Endothelial cell of umbilical vein (primary cell): ENCODE measurements at regions not wholly inside any gene's neighbourhood (a gene's known extent, or its start where the extent isn't known, plus 50 kb on each side); places are given as distances from the start of the nearest gene placed in this dataset.

Source experiments
- EZH2 ChIP-seq: IDR thresholded peaks from 2 replicates; pipeline ENCODE4 v1.6.1; 2012; ENCODE audit warnings: borderline replicate concordance, low read depth, mild to moderate bottlenecking, moderate library complexity, low read length, inconsistent platforms; ENCODE audit not compliant: severe bottlenecking
- FOS ChIP-seq: IDR thresholded peaks from 2 replicates; pipeline ENCODE4 v1.6.1; 2011; ENCODE audit warnings: mild to moderate bottlenecking, low read length, moderate library complexity, borderline replicate concordance; ENCODE audit not compliant: insufficient read depth
- GATA2 ChIP-seq: IDR thresholded peaks from 2 replicates; pipeline ENCODE4 v1.7.0; 2011; ENCODE audit warnings: low read depth, mild to moderate bottlenecking, moderate library complexity, mixed read lengths, low read length; ENCODE audit not compliant: insufficient read length, insufficient read depth
- JUN ChIP-seq: IDR thresholded peaks from 2 replicates; pipeline ENCODE4 v1.6.1; 2011; ENCODE audit warnings: borderline replicate concordance, low read depth; ENCODE audit not compliant: insufficient read length, insufficient read depth
- MAX ChIP-seq: IDR thresholded peaks from 2 replicates; pipeline ENCODE4 v1.6.1; 2011; ENCODE audit not compliant: insufficient read depth, insufficient read length
- MYC ChIP-seq: IDR thresholded peaks from one replicate; pipeline ENCODE4 v1.6.1; 2011; ENCODE audit warnings: mild to moderate bottlenecking, low read depth, low read length
- POLR2A ChIP-seq: IDR thresholded peaks from 2 replicates; pipeline ENCODE4 v1.6.1; 2012; ENCODE audit warnings: low read depth, mild to moderate bottlenecking, control low read depth, low read length
- POLR2AphosphoS5 ChIP-seq: IDR thresholded peaks from 2 replicates; pipeline ENCODE4 v1.6.1; 2012; ENCODE audit warnings: low read depth, mild to moderate bottlenecking, control low read depth, low read length, moderate library complexity; ENCODE audit not compliant: insufficient read depth
- TF ChIP-seq, protein P1 (sequence below), 2 donors: IDR thresholded peaks; 1 replicate in 1 of 2; 2 replicates in 1 of 2; pipeline ENCODE4 v1.5.1; 2011; ENCODE audit warnings: low read length in 2 of 2, mild to moderate bottlenecking in 2 of 2, moderate library complexity in 2 of 2, control low read depth in 1 of 2, inconsistent platforms in 1 of 2, low read depth in 1 of 2; ENCODE audit not compliant: insufficient read depth in 1 of 2; ENCODE audit errors: extremely low read depth in 1 of 2

- no peak for TF ChIP-seq POLR2A
- TF ChIP-seq, protein P1, sequence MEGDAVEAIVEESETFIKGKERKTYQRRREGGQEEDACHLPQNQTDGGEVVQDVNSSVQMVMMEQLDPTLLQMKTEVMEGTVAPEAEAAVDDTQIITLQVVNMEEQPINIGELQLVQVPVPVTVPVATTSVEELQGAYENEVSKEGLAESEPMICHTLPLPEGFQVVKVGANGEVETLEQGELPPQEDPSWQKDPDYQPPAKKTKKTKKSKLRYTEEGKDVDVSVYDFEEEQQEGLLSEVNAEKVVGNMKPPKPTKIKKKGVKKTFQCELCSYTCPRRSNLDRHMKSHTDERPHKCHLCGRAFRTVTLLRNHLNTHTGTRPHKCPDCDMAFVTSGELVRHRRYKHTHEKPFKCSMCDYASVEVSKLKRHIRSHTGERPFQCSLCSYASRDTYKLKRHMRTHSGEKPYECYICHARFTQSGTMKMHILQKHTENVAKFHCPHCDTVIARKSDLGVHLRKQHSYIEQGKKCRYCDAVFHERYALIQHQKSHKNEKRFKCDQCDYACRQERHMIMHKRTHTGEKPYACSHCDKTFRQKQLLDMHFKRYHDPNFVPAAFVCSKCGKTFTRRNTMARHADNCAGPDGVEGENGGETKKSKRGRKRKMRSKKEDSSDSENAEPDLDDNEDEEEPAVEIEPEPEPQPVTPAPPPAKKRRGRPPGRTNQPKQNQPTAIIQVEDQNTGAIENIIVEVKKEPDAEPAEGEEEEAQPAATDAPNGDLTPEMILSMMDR (IDR thresholded peaks at IDR 0.05; ENCODE audit: extremely low read depth in 1 of 2, insufficient read depth in 1 of 2, low read depth in 1 of 2, low read length in 2 of 2), result no peak
- TF ChIP-seq MAX, result no peak
- no peak for TF ChIP-seq POLR2AphosphoS5
- TF ChIP-seq JUN, result no peak
- no peak for TF ChIP-seq FOS
- no peak for TF ChIP-seq GATA2
- no peak for TF ChIP-seq MYC
- no peak for TF ChIP-seq EZH2
Observed at GRCh38 chr3:18791752-18792151, 356.6 kb upstream of the KCNH8 start.
